ENCODE measurements at regions not wholly inside any gene's neighbourhood (a gene's known extent, or its start where the extent isn't known, plus 50 kb on each side); places are given as distances from the start of the nearest gene placed in this dataset.

DNA sequence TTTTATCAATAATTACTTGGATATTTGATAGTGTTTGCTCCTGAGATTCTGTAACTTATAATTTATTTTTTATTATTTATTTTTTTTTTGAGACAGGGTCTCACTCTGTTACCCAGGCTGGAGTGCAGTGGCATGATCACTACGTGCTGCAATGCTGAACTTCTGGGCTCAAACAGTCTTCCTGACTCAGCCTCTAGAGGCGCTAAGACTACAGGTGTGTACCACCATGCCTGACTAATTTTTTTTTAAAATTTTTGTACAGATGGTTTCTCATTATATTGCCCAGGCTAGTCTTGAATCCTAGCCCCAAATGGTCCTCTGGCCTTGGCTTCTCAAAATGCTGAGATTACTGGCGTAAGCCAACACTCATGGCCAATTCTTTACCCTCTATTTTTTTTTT, 845.5 kb upstream of the ADGRL4 start:
- Mint-ChIP-seq H3K36me3 (no peaks in the 10 kb centered on the region), H3K9me3 (peaks cover 0 to 5% (median 2%) of the 10 kb centered on the region in 7 donors), H3K27me3 (ENCODE audit: low read depth in 3 of 3) (peaks cover 0 to 2% (median 0%) of the 10 kb centered on the region in 3 donors), H3K27ac (no peak overlapping the region), H3K4me3 (no peak overlapping the region), H3K4me1 (no peaks in the 10 kb centered on the region)
- 63% methylated on average over 2 of the region's 3 CpGs for WGBS (ENCODE audit: insufficient coverage)
- H3K27ac ChIP-seq (ENCODE audit: low read depth in 1 of 2, low read length in 2 of 2): no peak overlapping the region
- no peaks in the 10 kb centered on the region for H3K27me3 ChIP-seq (ENCODE audit: control insufficient read depth in 2 of 2, insufficient read depth in 2 of 2, low read length in 2 of 2)
- no peak overlapping the region for H3K9ac ChIP-seq (ENCODE audit: insufficient read depth, low read length, poor library complexity, severe bottlenecking)
- H3K9me3 ChIP-seq (replicated peaks in 1 of 2; ENCODE audit: control insufficient read depth in 1 of 2, insufficient read depth in 1 of 2, low read length in 2 of 2): peaks cover 0 to 5% of the 10 kb centered on the region in 2 donors
- DNase-seq: no peak
- no peaks in the 10 kb centered on the region for H3K4me1 ChIP-seq (ENCODE audit: control insufficient read depth in 1 of 2, insufficient read depth in 2 of 2, low read length in 2 of 2)
- H3K79me2 ChIP-seq (ENCODE audit: insufficient read depth, low read length): no peaks in the 10 kb centered on the region
- TF ChIP-seq, protein P1, sequence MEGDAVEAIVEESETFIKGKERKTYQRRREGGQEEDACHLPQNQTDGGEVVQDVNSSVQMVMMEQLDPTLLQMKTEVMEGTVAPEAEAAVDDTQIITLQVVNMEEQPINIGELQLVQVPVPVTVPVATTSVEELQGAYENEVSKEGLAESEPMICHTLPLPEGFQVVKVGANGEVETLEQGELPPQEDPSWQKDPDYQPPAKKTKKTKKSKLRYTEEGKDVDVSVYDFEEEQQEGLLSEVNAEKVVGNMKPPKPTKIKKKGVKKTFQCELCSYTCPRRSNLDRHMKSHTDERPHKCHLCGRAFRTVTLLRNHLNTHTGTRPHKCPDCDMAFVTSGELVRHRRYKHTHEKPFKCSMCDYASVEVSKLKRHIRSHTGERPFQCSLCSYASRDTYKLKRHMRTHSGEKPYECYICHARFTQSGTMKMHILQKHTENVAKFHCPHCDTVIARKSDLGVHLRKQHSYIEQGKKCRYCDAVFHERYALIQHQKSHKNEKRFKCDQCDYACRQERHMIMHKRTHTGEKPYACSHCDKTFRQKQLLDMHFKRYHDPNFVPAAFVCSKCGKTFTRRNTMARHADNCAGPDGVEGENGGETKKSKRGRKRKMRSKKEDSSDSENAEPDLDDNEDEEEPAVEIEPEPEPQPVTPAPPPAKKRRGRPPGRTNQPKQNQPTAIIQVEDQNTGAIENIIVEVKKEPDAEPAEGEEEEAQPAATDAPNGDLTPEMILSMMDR (IDR thresholded peaks at IDR 0.05): no peak
- no peaks in the 10 kb centered on the region for H4K20me1 ChIP-seq (ENCODE audit: insufficient read depth, low read length)
- intact Hi-C loops (cut with micrococcal nuclease): no loop called here
- no peak overlapping the region for H3K4me3 ChIP-seq (replicated peaks in 1 of 3; ENCODE audit: low read depth in 2 of 3, low read length in 3 of 3)
- H3K4me2 ChIP-seq (replicated peaks; ENCODE audit: extremely low read depth, low read length, poor library complexity, severe bottlenecking): no peak overlapping the region
- H3K36me3 ChIP-seq (replicated peaks in 1 of 2; ENCODE audit: control insufficient read depth in 1 of 2, insufficient read depth in 2 of 2, low read length in 2 of 2): no peaks in the 10 kb centered on the region
- no peak overlapping the region for H2AFZ ChIP-seq (ENCODE audit: insufficient read depth, low read depth, low read length, poor library complexity, severe bottlenecking)

DNA sequence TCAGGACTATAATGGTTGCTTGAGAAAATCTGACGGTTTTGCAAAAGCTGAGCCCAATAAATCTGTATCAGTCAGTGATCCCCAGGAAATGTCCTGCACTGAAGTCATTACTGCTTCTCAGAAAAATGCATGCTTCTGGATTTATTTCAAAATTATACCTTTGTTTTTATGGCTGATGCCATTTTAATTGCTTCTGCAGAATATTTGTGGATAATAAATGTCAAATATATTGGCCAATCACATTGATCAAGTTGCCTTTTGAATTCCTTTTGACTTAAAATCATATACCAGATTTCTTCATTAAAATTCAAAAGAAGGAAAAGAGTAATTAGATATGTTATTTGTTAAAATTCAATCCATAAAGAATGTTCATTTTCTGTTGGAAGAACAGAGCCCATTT, 842.9 kb upstream of the ADGRL4 start:
- Mint-ChIP-seq H3K36me3 (no peaks in the 10 kb centered on the region), H3K27me3 (ENCODE audit: low read depth in 3 of 3) (peaks cover 0 to 2% (median 0%) of the 10 kb centered on the region in 3 donors), H3K27ac (no peak overlapping the region), H3K9me3 (peaks cover 0 to 3% (median 2%) of the 10 kb centered on the region in 7 donors), H3K4me1 (no peaks in the 10 kb centered on the region), H3K4me3 (no peak overlapping the region)
- intact Hi-C loops (cut with micrococcal nuclease): no loop called here
- TF ChIP-seq, protein P1 (IDR thresholded peaks at IDR 0.05): no peak
- Histone ChIP-seq H3K9ac (ENCODE audit: insufficient read depth, low read length, poor library complexity, severe bottlenecking) (no peak overlapping the region), H2AFZ (ENCODE audit: insufficient read depth, low read depth, low read length, poor library complexity, severe bottlenecking) (no peak overlapping the region), H3K27ac (ENCODE audit: low read depth in 1 of 2, low read length in 2 of 2) (no peak overlapping the region), H3K27me3 (ENCODE audit: control insufficient read depth in 2 of 2, insufficient read depth in 2 of 2, low read length in 2 of 2) (no peaks in the 10 kb centered on the region), H4K20me1 (ENCODE audit: insufficient read depth, low read length) (no peaks in the 10 kb centered on the region), H3K4me3 (replicated peaks in 1 of 3; ENCODE audit: low read depth in 2 of 3, low read length in 3 of 3) (no peak overlapping the region), H3K4me2 (replicated peaks; ENCODE audit: extremely low read depth, low read length, poor library complexity, severe bottlenecking) (no peak overlapping the region), H3K79me2 (ENCODE audit: insufficient read depth, low read length) (no peaks in the 10 kb centered on the region), H3K36me3 (replicated peaks in 1 of 2; ENCODE audit: control insufficient read depth in 1 of 2, insufficient read depth in 2 of 2, low read length in 2 of 2) (no peaks in the 10 kb centered on the region), H3K4me1 (ENCODE audit: control insufficient read depth in 1 of 2, insufficient read depth in 2 of 2, low read length in 2 of 2) (no peaks in the 10 kb centered on the region), H3K9me3 (replicated peaks in 1 of 2; ENCODE audit: control insufficient read depth in 1 of 2, insufficient read depth in 1 of 2, low read length in 2 of 2) (peaks cover 0 to 5% of the 10 kb centered on the region in 2 donors)
- 83% methylated on average over 1 of the region's 1 CpG for WGBS (ENCODE audit: insufficient coverage)
- DNase-seq: no peak
